GM12878 (cell line): ENCODE measurements at regions not wholly inside any gene's neighbourhood (a gene's known extent, or its start where the extent isn't known, plus 50 kb on each side); places are given as distances from the start of the nearest gene placed in this dataset.

ENCODE experiments used
- ATAC-seq: fragments of 200-7000 bp; cut with Tn5 transposase; 3 replicates; pipeline ENCODE4 v1.9.1; 2020; ENCODE audit warnings: mild to moderate bottlenecking, moderate library complexity
- BruUV-seq: library from RNA; stranded (reverse); fragments of 400-500 nt; replicated peaks from 2 replicates; lab custom pipeline; 2021; lab: Mats Ljungman, UMichigan
- CTCF ChIA-PET: fragments of 300-600 bp; sonication (Branson Sonifier 250); formaldehyde crosslinking; extraction: SDS; loops from one replicate; lab custom pipeline; 2021; ENCODE audit warnings: inconsistent platforms; lab: Yijun Ruan, JAX
- POLR2A ChIA-PET: fragments of 350-600 bp; formaldehyde crosslinking; extraction: SDS; loops from one replicate; lab custom pipeline; 2021; ENCODE audit warnings: inconsistent platforms; lab: Charles Lee
- RAD21 ChIA-PET: fragments of 300-600 bp; sonication (Branson Sonifier 250); formaldehyde crosslinking; loops from one replicate; lab custom pipeline; 2023; ENCODE audit warnings: antibody characterized with exemption; ENCODE audit not compliant: unreplicated experiment; lab: Charles Lee
- SMC1A ChIA-PET: fragments of 300-600 bp; sonication (Branson Sonifier 250); formaldehyde crosslinking; loops from one replicate; lab custom pipeline; 2023; ENCODE audit not compliant: unreplicated experiment, uncharacterized antibody; lab: Charles Lee
- DNase-seq: peaks from one replicate; pipeline ENCODE4 v3.0.0-alpha.2; 2011; ENCODE audit warnings: low read depth, low spot score
- FAIRE-seq: peaks from 3 replicates; lab custom pipeline; 2011; peaks lifted over from hg19 to GRCh38; lab: Jason Lieb, UNC
- H2AFZ ChIP-seq: 2 replicates; pipeline ENCODE4 v1.6.0; 2011; ENCODE audit warnings: low read depth, low read length, control low read depth; ENCODE audit not compliant: control insufficient read depth
- H3K27ac ChIP-seq: 2 replicates; pipeline ENCODE4 v1.5.1; 2011; ENCODE audit warnings: control low read depth; ENCODE audit not compliant: control insufficient read depth, insufficient read depth
- H3K27me3 ChIP-seq, 2 experiments: replicated peaks in 1 of 2; 2 replicates each; pipeline versions ENCODE4 v1.6.0 to v1.6.1; 2011; ENCODE audit warnings: low read length in 1 of 2; ENCODE audit not compliant: control insufficient read depth in 2 of 2, insufficient read depth in 2 of 2
- H3K36me3 ChIP-seq, 2 experiments: 2 replicates each; pipeline ENCODE4 v1.5.1; 2011; ENCODE audit warnings: low read length in 1 of 2; ENCODE audit not compliant: control insufficient read depth in 2 of 2, insufficient read depth in 2 of 2
- H3K4me1 ChIP-seq: 2 replicates; pipeline ENCODE4 v1.6.1; 2011; ENCODE audit warnings: mild to moderate bottlenecking, low read length, moderate library complexity, mixed read lengths; ENCODE audit not compliant: control insufficient read depth, insufficient read depth
- H3K4me2 ChIP-seq: 2 replicates; pipeline ENCODE4 v1.6.0; 2011; ENCODE audit warnings: control low read depth; ENCODE audit not compliant: control insufficient read depth, insufficient read depth
- H3K4me3 ChIP-seq: fragments of 200-600 bp; sonication (generic); 2 replicates; pipeline ENCODE4 v1.5.1; 2016
- H3K79me2 ChIP-seq: 2 replicates; pipeline ENCODE4 v1.6.0; 2011; ENCODE audit warnings: low read length; ENCODE audit not compliant: control insufficient read depth, insufficient read depth
- H3K9ac ChIP-seq: 2 replicates; pipeline ENCODE4 v1.8.0; 2011; ENCODE audit warnings: low read length, control low read depth, mixed read lengths; ENCODE audit not compliant: control insufficient read depth, insufficient read depth
- H3K9me3 ChIP-seq: replicated peaks from 3 replicates; pipeline ENCODE4 v1.5.1; 2011; ENCODE audit warnings: mild to moderate bottlenecking, low read length; ENCODE audit not compliant: control insufficient read depth, insufficient read depth
- H4K20me1 ChIP-seq: 2 replicates; pipeline ENCODE4 v1.6.0; 2011; ENCODE audit not compliant: control insufficient read depth, insufficient read depth
- BRCA1 ChIP-seq: IDR thresholded peaks from 2 replicates; pipeline ENCODE4 v1.6.1; 2011; ENCODE audit warnings: low read depth, low read length, improper control_type of control experiment
- CHD2 ChIP-seq: IDR thresholded peaks from 2 replicates; pipeline ENCODE4 v1.6.1; 2011; ENCODE audit warnings: low read depth, low read length, improper control_type of control experiment, borderline replicate concordance
- EGR1 ChIP-seq, 2 experiments: IDR thresholded peaks; 1 replicate in 1 of 2; 2 replicates in 1 of 2; pipeline ENCODE4 v1.6.1; 2011 to 2012; ENCODE audit warnings: low read depth in 2 of 2, low read length in 2 of 2, borderline replicate concordance in 1 of 2, mild to moderate bottlenecking in 1 of 2, moderate library complexity in 1 of 2
- MEF2A ChIP-seq: IDR thresholded peaks from 2 replicates; pipeline ENCODE4 v1.6.1; 2011; ENCODE audit warnings: low read depth, mild to moderate bottlenecking, low read length, moderate library complexity; ENCODE audit not compliant: insufficient read depth
- MTA2 ChIP-seq: fragments of 450-650 bp; IDR thresholded peaks from 2 replicates; pipeline ENCODE4 v1.6.1; 2016; ENCODE audit warnings: low read depth, mild to moderate bottlenecking, moderate library complexity
- PAX8 ChIP-seq: fragments of 450-650 bp; IDR thresholded peaks from 2 replicates; pipeline ENCODE4 v1.6.1; 2017; ENCODE audit warnings: mild to moderate bottlenecking, moderate library complexity
- SIN3A ChIP-seq: IDR thresholded peaks from 2 replicates; pipeline ENCODE4 v1.6.1; 2012; ENCODE audit warnings: low read depth, low read length, improper control_type of control experiment
- SPI1 ChIP-seq: IDR thresholded peaks from 2 replicates; pipeline ENCODE4 v1.6.1; 2011; ENCODE audit warnings: low read depth, mild to moderate bottlenecking, low read length, moderate library complexity, borderline replicate concordance; ENCODE audit not compliant: insufficient read depth
- ZNF217 ChIP-seq: fragments of 450-650 bp; IDR thresholded peaks from 2 replicates; pipeline ENCODE4 v1.6.1; 2017; ENCODE audit warnings: antibody characterized with exemption, mild to moderate bottlenecking
- ZNF274 ChIP-seq: IDR thresholded peaks from one replicate; pipeline ENCODE4 v1.8.0; 2011; ENCODE audit not compliant: insufficient read length, insufficient read depth
- ZZZ3 ChIP-seq: IDR thresholded peaks from 2 replicates; pipeline ENCODE4 v1.6.1; 2011; ENCODE audit warnings: low read depth; ENCODE audit not compliant: control insufficient read depth, insufficient read length
- WGBS: methylation state at CpG from one replicate; pipeline ENCODE4 v1.1.6; 2016; ENCODE audit warnings: low lambda C conversion rate; ENCODE audit not compliant: insufficient replicate concordance, insufficient coverage; ENCODE audit errors: missing lambda C conversion rate; 5-methylcytosine and 5-hydroxymethylcytosine counted together
- in situ Hi-C: fragments of 300-500 bp; cut with MboI; formaldehyde crosslinking; loops from 9 replicates; pipeline ENCODE4 v1.14.3; 2018; ENCODE audit warnings: mixed read lengths
- intact Hi-C: fragments of 100-400 bp; cut with micrococcal nuclease; formaldehyde crosslinking; loops from one replicate; pipeline ENCODE4 v1.14.2; 2022; ENCODE audit not compliant: unreplicated experiment
- TF ChIP-seq, protein P1 (sequence below): IDR thresholded peaks from 2 replicates; pipeline ENCODE4 v1.6.1; 2011; ENCODE audit warnings: low read depth, mild to moderate bottlenecking, low read length, moderate library complexity, borderline replicate concordance; ENCODE audit errors: extremely low read depth
- TF ChIP-seq, protein P2 (sequence below): fragments of 450-650 bp; IDR thresholded peaks from 2 replicates; pipeline ENCODE4 v1.6.1; 2017; ENCODE audit warnings: mild to moderate bottlenecking, low read depth, inconsistent platforms; ENCODE audit not compliant: poor library complexity, severe bottlenecking
- TF ChIP-seq, protein P3 (sequence below): IDR thresholded peaks from 2 replicates; pipeline ENCODE4 v1.6.1; 2011; ENCODE audit warnings: borderline replicate concordance, low read depth, mild to moderate bottlenecking, moderate library complexity, low read length; ENCODE audit not compliant: insufficient read depth, poor library complexity, severe bottlenecking
- TF ChIP-seq, protein P4 (sequence below): fragments of 450-650 bp; IDR thresholded peaks from 2 replicates; pipeline ENCODE4 v1.6.1; 2017; ENCODE audit warnings: antibody characterized with exemption, mild to moderate bottlenecking, moderate library complexity

DNA sequence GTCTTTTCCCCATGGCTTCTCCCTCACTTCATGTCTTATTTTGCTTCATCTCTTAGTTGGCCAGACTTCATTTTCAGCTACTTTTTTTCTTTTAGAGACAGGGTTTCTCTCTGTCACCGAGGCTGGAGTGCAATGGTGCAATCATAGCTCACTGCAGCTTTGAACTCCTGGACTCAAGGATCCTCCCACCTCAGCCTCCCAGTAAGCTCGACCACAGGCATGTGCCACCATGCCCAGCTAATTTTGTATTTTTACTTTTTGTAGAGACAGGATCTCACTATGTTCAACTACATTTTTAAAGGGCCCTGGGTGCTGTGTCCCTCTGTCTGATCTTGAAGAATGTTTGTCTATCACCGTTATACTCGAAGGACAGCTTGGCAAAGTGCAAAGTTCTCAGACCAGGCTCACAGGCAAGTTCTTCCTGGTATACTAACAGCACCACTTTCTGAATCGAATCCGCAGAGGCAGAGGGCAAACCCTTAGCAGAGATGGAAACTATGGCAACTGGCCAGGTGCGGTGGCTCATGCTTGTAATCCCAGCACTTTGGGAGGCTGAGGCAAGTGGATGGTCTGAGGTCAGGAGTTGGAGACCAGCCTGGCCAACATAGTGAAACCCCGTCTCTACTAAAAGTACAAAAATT is 60.9 kb downstream of the SOWAHC start:
- SMC1A ChIA-PET, result interaction anchor here (0.9 to 1.1 kb wide), 3 partner anchors 12 to 127 kb away, joined by 3 to 5 read pairs (median 3); no protein-coding TSS in a partner anchor
- ATAC-seq, result no peak

More for the DNA sequence above, 60.9 kb downstream of the SOWAHC start:
- Histone ChIP-seq H4K20me1 (no peaks in the 10 kb centered on the region), H2AFZ (no peak overlapping the region), H3K27ac (no peak overlapping the region), H3K27me3 (no peaks in the 10 kb centered on the region; a peak in 1 of 4 replicates)
- in situ Hi-C loops, result no loop called here
- RAD21 ChIA-PET, result no interaction called here
- no peak for TF ChIP-seq MTA2
- no peak for TF ChIP-seq SIN3A
- TF ChIP-seq, protein P1, sequence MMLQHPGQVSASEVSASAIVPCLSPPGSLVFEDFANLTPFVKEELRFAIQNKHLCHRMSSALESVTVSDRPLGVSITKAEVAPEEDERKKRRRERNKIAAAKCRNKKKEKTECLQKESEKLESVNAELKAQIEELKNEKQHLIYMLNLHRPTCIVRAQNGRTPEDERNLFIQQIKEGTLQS, result no peak
- TF ChIP-seq PAX8, result no peak
- TF ChIP-seq, protein P2, sequence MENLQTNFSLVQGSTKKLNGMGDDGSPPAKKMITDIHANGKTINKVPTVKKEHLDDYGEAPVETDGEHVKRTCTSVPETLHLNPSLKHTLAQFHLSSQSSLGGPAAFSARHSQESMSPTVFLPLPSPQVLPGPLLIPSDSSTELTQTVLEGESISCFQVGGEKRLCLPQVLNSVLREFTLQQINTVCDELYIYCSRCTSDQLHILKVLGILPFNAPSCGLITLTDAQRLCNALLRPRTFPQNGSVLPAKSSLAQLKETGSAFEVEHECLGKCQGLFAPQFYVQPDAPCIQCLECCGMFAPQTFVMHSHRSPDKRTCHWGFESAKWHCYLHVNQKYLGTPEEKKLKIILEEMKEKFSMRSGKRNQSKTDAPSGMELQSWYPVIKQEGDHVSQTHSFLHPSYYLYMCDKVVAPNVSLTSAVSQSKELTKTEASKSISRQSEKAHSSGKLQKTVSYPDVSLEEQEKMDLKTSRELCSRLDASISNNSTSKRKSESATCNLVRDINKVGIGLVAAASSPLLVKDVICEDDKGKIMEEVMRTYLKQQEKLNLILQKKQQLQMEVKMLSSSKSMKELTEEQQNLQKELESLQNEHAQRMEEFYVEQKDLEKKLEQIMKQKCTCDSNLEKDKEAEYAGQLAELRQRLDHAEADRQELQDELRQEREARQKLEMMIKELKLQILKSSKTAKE, result no peak
- TF ChIP-seq, protein P3, sequence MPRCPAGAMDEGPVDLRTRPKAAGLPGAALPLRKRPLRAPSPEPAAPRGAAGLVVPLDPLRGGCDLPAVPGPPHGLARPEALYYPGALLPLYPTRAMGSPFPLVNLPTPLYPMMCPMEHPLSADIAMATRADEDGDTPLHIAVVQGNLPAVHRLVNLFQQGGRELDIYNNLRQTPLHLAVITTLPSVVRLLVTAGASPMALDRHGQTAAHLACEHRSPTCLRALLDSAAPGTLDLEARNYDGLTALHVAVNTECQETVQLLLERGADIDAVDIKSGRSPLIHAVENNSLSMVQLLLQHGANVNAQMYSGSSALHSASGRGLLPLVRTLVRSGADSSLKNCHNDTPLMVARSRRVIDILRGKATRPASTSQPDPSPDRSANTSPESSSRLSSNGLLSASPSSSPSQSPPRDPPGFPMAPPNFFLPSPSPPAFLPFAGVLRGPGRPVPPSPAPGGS, result no peak
- no peak for TF ChIP-seq ZNF217
- no peak for TF ChIP-seq SPI1
- TF ChIP-seq, protein P4, sequence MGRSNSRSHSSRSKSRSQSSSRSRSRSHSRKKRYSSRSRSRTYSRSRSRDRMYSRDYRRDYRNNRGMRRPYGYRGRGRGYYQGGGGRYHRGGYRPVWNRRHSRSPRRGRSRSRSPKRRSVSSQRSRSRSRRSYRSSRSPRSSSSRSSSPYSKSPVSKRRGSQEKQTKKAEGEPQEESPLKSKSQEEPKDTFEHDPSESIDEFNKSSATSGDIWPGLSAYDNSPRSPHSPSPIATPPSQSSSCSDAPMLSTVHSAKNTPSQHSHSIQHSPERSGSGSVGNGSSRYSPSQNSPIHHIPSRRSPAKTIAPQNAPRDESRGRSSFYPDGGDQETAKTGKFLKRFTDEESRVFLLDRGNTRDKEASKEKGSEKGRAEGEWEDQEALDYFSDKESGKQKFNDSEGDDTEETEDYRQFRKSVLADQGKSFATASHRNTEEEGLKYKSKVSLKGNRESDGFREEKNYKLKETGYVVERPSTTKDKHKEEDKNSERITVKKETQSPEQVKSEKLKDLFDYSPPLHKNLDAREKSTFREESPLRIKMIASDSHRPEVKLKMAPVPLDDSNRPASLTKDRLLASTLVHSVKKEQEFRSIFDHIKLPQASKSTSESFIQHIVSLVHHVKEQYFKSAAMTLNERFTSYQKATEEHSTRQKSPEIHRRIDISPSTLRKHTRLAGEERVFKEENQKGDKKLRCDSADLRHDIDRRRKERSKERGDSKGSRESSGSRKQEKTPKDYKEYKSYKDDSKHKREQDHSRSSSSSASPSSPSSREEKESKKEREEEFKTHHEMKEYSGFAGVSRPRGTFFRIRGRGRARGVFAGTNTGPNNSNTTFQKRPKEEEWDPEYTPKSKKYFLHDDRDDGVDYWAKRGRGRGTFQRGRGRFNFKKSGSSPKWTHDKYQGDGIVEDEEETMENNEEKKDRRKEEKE, result no peak
- TF ChIP-seq BRCA1, result no peak
- no peak for TF ChIP-seq ZZZ3
- TF ChIP-seq CHD2, result no peak
- no peak for TF ChIP-seq MEF2A
- no peak for TF ChIP-seq EGR1 (IDR thresholded peaks at IDR 0.05; ENCODE audit: borderline replicate concordance in 1 of 2, low read depth in 2 of 2, low read length in 2 of 2)
- no peak for TF ChIP-seq ZNF274
- TF ChIP-seq, all 136 proteins: peak for 0
- ChIA-PET CTCF (interaction anchor here (0.8 to 2.4 kb wide), 4 partner anchors 22 to 165 kb away, joined by 3 to 12 read pairs (median 4); no protein-coding TSS in a partner anchor), POLR2A (no interaction called here)
- H3K4me1 ChIP-seq, result no peaks in the 10 kb centered on the region
- DNase-seq, result no peak
- FAIRE-seq, result no peak
- WGBS, result 41% methylated on average over 8 of the region's 8 CpGs
- no TSS peak for BruUV-seq
- H3K36me3 ChIP-seq, result no peaks in the 10 kb centered on the region
- H3K9ac ChIP-seq, result no peak overlapping the region
- no peak overlapping the region for H3K4me3 ChIP-seq
- no peaks in the 10 kb centered on the region for H3K9me3 ChIP-seq
- H3K79me2 ChIP-seq, result no peaks in the 10 kb centered on the region
- H3K4me2 ChIP-seq, result no peak overlapping the region
- intact Hi-C loops, result no loop called here
